ENCODE measurements at regions not wholly inside any gene's neighbourhood (a gene's known extent, or its start where the extent isn't known, plus 50 kb on each side); places are given as distances from the start of the nearest gene placed in this dataset.

GRCh38 chr5:103452089-103452488, 110.5 kb downstream of the NUDT12 start:
- Histone ChIP-seq H3K9ac (ENCODE audit: insufficient read length, low read depth) (no peak overlapping the region), H3K9me3 (ENCODE audit: insufficient read depth, low read length) (no peaks in the 10 kb centered on the region), H3K36me3 (ENCODE audit: insufficient read depth, insufficient read length, low read length) (no peaks in the 10 kb centered on the region), H3K27me3 (ENCODE audit: insufficient read depth, insufficient read length) (no peaks in the 10 kb centered on the region), H3K4me3 (ENCODE audit: insufficient read length, low read depth) (no peak overlapping the region), H3K4me1 (ENCODE audit: insufficient read depth, insufficient read length) (no peaks in the 10 kb centered on the region)
- no peak for DNase-seq (ENCODE audit: low read depth, low spot score)
- TF ChIP-seq ZNF274 (IDR thresholded peaks at IDR 0.05; ENCODE audit: low read depth, low read length): no peak
- TF ChIP-seq SUZ12 (IDR thresholded peaks at IDR 0.05; ENCODE audit: extremely low read depth, insufficient read depth, insufficient read length): no peak
- no peak for TF ChIP-seq YY1 (IDR thresholded peaks at IDR 0.05; ENCODE audit: insufficient read depth, insufficient read length)

DNA sequence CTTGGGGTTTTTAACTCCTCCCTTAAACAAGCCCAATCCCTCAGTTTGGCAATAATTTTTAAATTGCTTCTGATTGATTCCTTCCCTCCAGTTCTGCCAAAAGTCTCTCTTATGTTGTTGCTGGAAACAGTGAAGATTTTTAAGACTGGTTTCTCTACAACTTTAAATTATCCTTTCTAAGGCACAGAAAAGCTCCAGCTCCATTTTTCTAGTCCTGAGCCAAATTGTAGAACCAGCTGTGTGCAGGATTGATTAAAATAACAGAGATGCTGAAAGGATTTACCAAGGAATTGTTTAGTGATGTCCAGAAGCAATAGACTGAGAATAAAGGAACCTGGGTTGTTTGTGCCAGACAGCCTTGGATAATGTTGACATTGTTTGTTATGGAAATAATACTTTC, 111.3 kb downstream of the NUDT12 start:
- DNase-seq (ENCODE audit: low read depth, low spot score): no peak
- TF ChIP-seq ZNF274 (IDR thresholded peaks at IDR 0.05; ENCODE audit: low read depth, low read length) (no peak), SUZ12 (IDR thresholded peaks at IDR 0.05; ENCODE audit: extremely low read depth, insufficient read depth, insufficient read length) (no peak), YY1 (IDR thresholded peaks at IDR 0.05; ENCODE audit: insufficient read depth, insufficient read length) (no peak)
- Histone ChIP-seq H3K4me1 (ENCODE audit: insufficient read depth, insufficient read length) (no peaks in the 10 kb centered on the region), H3K27me3 (ENCODE audit: insufficient read depth, insufficient read length) (no peaks in the 10 kb centered on the region), H3K9me3 (ENCODE audit: insufficient read depth, low read length) (no peaks in the 10 kb centered on the region), H3K36me3 (ENCODE audit: insufficient read depth, insufficient read length, low read length) (no peaks in the 10 kb centered on the region), H3K9ac (ENCODE audit: insufficient read length, low read depth) (no peak overlapping the region), H3K4me3 (ENCODE audit: insufficient read length, low read depth) (no peak overlapping the region)

- no peaks in the 10 kb centered on the region for H3K9me3 ChIP-seq (ENCODE audit: insufficient read depth, low read length)
- H3K4me1 ChIP-seq (ENCODE audit: insufficient read depth, insufficient read length): no peaks in the 10 kb centered on the region
- H3K9ac ChIP-seq (ENCODE audit: insufficient read length, low read depth): no peak overlapping the region
- H3K36me3 ChIP-seq (ENCODE audit: insufficient read depth, insufficient read length, low read length): no peaks in the 10 kb centered on the region
- no peak overlapping the region for H3K4me3 ChIP-seq (ENCODE audit: insufficient read length, low read depth)
- no peaks in the 10 kb centered on the region for H3K27me3 ChIP-seq (ENCODE audit: insufficient read depth, insufficient read length)
- TF ChIP-seq ZNF274 (IDR thresholded peaks at IDR 0.05; ENCODE audit: low read depth, low read length) (no peak), SUZ12 (IDR thresholded peaks at IDR 0.05; ENCODE audit: extremely low read depth, insufficient read depth, insufficient read length) (no peak), YY1 (IDR thresholded peaks at IDR 0.05; ENCODE audit: insufficient read depth, insufficient read length) (no peak)
- no peak for DNase-seq (ENCODE audit: low read depth, low spot score)
Measured at GRCh38 chr5:103450333-103451061, 112.1 kb downstream of the NUDT12 start.

- no peaks in the 10 kb centered on the region for H3K27me3 ChIP-seq (ENCODE audit: insufficient read depth, insufficient read length)
- TF ChIP-seq ZNF274 (IDR thresholded peaks at IDR 0.05; ENCODE audit: low read depth, low read length) (no peak), YY1 (IDR thresholded peaks at IDR 0.05; ENCODE audit: insufficient read depth, insufficient read length) (no peak), SUZ12 (IDR thresholded peaks at IDR 0.05; ENCODE audit: extremely low read depth, insufficient read depth, insufficient read length) (no peak)
- no peak overlapping the region for H3K4me3 ChIP-seq (ENCODE audit: insufficient read length, low read depth)
- no peaks in the 10 kb centered on the region for H3K9me3 ChIP-seq (ENCODE audit: insufficient read depth, low read length)
- no peaks in the 10 kb centered on the region for H3K36me3 ChIP-seq (ENCODE audit: insufficient read depth, insufficient read length, low read length)
- no peak for DNase-seq (ENCODE audit: low read depth, low spot score)
- no peaks in the 10 kb centered on the region for H3K4me1 ChIP-seq (ENCODE audit: insufficient read depth, insufficient read length)
- H3K9ac ChIP-seq (ENCODE audit: insufficient read length, low read depth): no peak overlapping the region
Measured at GRCh38 chr5:103446813-103447212, 115.8 kb downstream of the NUDT12 start.

GRCh38 chr5:103445426-103446035, 117.1 kb downstream of the NUDT12 start:
- H3K9ac ChIP-seq (ENCODE audit: insufficient read length, low read depth): no peak overlapping the region
- H3K4me3 ChIP-seq (ENCODE audit: insufficient read length, low read depth): no peak overlapping the region
- H3K36me3 ChIP-seq (ENCODE audit: insufficient read depth, insufficient read length, low read length): no peaks in the 10 kb centered on the region
- no peaks in the 10 kb centered on the region for H3K9me3 ChIP-seq (ENCODE audit: insufficient read depth, low read length)
- no peaks in the 10 kb centered on the region for H3K27me3 ChIP-seq (ENCODE audit: insufficient read depth, insufficient read length)
- TF ChIP-seq ZNF274 (IDR thresholded peaks at IDR 0.05; ENCODE audit: low read depth, low read length) (no peak), YY1 (IDR thresholded peaks at IDR 0.05; ENCODE audit: insufficient read depth, insufficient read length) (no peak), SUZ12 (IDR thresholded peaks at IDR 0.05; ENCODE audit: extremely low read depth, insufficient read depth, insufficient read length) (no peak)
- H3K4me1 ChIP-seq (ENCODE audit: insufficient read depth, insufficient read length): no peaks in the 10 kb centered on the region
- no peak for DNase-seq (ENCODE audit: low read depth, low spot score)

DNA sequence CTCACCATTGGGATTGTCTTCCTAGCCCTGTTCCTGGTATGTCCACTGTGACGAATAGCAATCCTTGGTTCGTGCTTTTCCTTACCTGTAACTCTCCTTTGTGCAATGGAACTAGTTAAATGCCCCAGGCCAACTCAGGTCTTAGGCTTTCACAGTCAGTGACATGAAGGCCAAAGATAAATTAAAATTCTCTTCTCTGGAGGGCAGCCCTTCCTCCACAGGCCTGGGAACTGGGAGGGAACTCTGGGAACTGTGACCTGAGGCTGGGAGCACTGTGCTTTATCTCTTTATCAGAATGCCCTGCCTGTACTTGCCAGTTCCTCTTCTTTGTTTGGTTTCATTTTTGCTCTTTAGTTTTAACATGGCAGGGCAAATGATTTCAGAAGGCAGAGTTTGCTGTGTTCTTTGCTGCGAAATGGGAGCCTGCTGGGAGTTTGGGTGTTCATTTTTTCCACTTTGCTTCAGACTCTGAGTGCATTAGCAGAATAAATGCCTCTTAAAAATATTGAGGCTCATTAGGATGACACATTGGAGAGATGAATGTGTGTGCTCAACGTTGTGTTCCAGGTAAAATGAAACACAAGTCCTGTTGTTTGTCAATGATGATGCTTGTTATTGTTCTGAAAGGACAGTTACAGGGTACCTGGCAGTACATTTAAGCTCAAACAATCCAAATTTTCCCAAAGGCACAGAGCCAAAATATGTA, 118.1 kb downstream of the NUDT12 start:
- H3K27me3 ChIP-seq (ENCODE audit: insufficient read depth, insufficient read length): no peaks in the 10 kb centered on the region
- H3K4me1 ChIP-seq (ENCODE audit: insufficient read depth, insufficient read length): no peaks in the 10 kb centered on the region
- no peak overlapping the region for H3K9ac ChIP-seq (ENCODE audit: insufficient read length, low read depth)
- no peaks in the 10 kb centered on the region for H3K36me3 ChIP-seq (ENCODE audit: insufficient read depth, insufficient read length, low read length)
- H3K4me3 ChIP-seq (ENCODE audit: insufficient read length, low read depth): no peak overlapping the region
- no peak for DNase-seq (ENCODE audit: low read depth, low spot score)
- TF ChIP-seq SUZ12 (IDR thresholded peaks at IDR 0.05; ENCODE audit: extremely low read depth, insufficient read depth, insufficient read length) (no peak), YY1 (IDR thresholded peaks at IDR 0.05; ENCODE audit: insufficient read depth, insufficient read length) (no peak), ZNF274 (IDR thresholded peaks at IDR 0.05; ENCODE audit: low read depth, low read length) (no peak)
- no peaks in the 10 kb centered on the region for H3K9me3 ChIP-seq (ENCODE audit: insufficient read depth, low read length)

- Histone ChIP-seq H3K36me3 (ENCODE audit: insufficient read depth, insufficient read length, low read length) (no peaks in the 10 kb centered on the region), H3K9ac (ENCODE audit: insufficient read length, low read depth) (no peak overlapping the region), H3K9me3 (ENCODE audit: insufficient read depth, low read length) (no peaks in the 10 kb centered on the region), H3K27me3 (ENCODE audit: insufficient read depth, insufficient read length) (no peaks in the 10 kb centered on the region), H3K4me1 (ENCODE audit: insufficient read depth, insufficient read length) (no peaks in the 10 kb centered on the region), H3K4me3 (ENCODE audit: insufficient read length, low read depth) (no peak overlapping the region)
- DNase-seq (ENCODE audit: low read depth, low spot score): no peak
- TF ChIP-seq SUZ12 (IDR thresholded peaks at IDR 0.05; ENCODE audit: extremely low read depth, insufficient read depth, insufficient read length) (no peak), YY1 (IDR thresholded peaks at IDR 0.05; ENCODE audit: insufficient read depth, insufficient read length) (no peak), ZNF274 (IDR thresholded peaks at IDR 0.05; ENCODE audit: low read depth, low read length) (no peak)
Measured at GRCh38 chr5:103442750-103443149, 119.8 kb downstream of the NUDT12 start.
